DND-41 (cell line): ENCODE measurements at regions not wholly inside any gene's neighbourhood (a gene's known extent, or its start where the extent isn't known, plus 50 kb on each side); places are given as distances from the start of the nearest gene placed in this dataset.

Experiments
- EZH2 ChIP-seq: IDR thresholded peaks from 3 replicates; pipeline ENCODE4 v1.6.1; 2012; ENCODE audit warnings: borderline replicate concordance, low read depth, mild to moderate bottlenecking, moderate library complexity, low read length, inconsistent platforms; ENCODE audit not compliant: severe bottlenecking
- TF ChIP-seq, protein P1 (sequence below): IDR thresholded peaks from 2 replicates; pipeline ENCODE4 v1.5.1; 2012; ENCODE audit warnings: borderline replicate concordance, low read length, moderate library complexity, mild to moderate bottlenecking; ENCODE audit not compliant: poor library complexity, severe bottlenecking; ENCODE audit errors: extremely low read depth

DNA sequence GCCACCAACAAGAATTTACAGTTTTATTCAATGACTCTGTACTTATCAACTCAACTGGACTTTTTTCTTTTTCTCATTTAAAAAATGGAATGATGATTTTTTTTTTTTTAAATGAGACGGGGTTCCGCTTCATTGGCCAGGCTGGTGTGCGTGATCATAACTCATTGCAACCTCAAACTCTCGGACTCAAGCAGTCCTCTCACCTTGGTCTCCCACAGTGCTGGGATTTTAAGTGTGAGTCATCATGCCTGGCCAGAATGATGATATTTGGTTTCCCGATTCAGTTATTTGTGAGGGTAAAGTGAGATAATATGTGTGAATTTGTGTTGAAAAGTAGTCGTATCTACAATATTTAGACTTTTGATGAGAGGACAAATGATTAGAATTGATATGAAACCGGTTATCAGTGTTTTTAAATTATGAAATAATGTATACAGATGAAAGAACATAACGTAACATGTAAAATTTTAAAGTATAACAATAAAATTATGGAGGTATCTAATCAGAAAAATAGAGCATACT lies 66.0 kb upstream of the UNC5C start:
- TF ChIP-seq, protein P1, sequence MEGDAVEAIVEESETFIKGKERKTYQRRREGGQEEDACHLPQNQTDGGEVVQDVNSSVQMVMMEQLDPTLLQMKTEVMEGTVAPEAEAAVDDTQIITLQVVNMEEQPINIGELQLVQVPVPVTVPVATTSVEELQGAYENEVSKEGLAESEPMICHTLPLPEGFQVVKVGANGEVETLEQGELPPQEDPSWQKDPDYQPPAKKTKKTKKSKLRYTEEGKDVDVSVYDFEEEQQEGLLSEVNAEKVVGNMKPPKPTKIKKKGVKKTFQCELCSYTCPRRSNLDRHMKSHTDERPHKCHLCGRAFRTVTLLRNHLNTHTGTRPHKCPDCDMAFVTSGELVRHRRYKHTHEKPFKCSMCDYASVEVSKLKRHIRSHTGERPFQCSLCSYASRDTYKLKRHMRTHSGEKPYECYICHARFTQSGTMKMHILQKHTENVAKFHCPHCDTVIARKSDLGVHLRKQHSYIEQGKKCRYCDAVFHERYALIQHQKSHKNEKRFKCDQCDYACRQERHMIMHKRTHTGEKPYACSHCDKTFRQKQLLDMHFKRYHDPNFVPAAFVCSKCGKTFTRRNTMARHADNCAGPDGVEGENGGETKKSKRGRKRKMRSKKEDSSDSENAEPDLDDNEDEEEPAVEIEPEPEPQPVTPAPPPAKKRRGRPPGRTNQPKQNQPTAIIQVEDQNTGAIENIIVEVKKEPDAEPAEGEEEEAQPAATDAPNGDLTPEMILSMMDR, result no peak
- no peak for TF ChIP-seq EZH2
